ENCODE measurements at regions not wholly inside any gene's neighbourhood (a gene's known extent, or its start where the extent isn't known, plus 50 kb on each side); places are given as distances from the start of the nearest gene placed in this dataset.

GRCh38 chr1:232428786-232429530, 201.0 kb downstream of the SIPA1L2 start:
- CTCF ChIA-PET, result interaction anchor here (1.0 kb wide), 1 partner anchor 62 kb away, joined by 3 read pairs; no protein-coding TSS in a partner anchor

GRCh38 chr1:232428036-232428645, 201.8 kb downstream of the SIPA1L2 start:
- no peaks in the 10 kb centered on the region for H3K36me3 Mint-ChIP-seq (ENCODE audit: low read depth)
- H3K27ac Mint-ChIP-seq, result no peak overlapping the region
- DNase-seq, result no peak
- H3K27me3 Mint-ChIP-seq, result no peaks in the 10 kb centered on the region
- H3K4me1 Mint-ChIP-seq (ENCODE audit: low read depth), result no peaks in the 10 kb centered on the region
- H3K4me3 Mint-ChIP-seq, result no peak overlapping the region
- no peaks in the 10 kb centered on the region for H3K36me3 ChIP-seq (ENCODE audit: insufficient read depth, low read length)
- no peaks in the 10 kb centered on the region for H3K9me3 ChIP-seq (ENCODE audit: control insufficient read depth in 1 of 2, insufficient read depth in 1 of 2, low read length in 2 of 2)
- no peak for TF ChIP-seq CTCF (IDR thresholded peaks at IDR 0.05)
- H3K9me3 Mint-ChIP-seq, result no peaks in the 10 kb centered on the region
- no peak overlapping the region for H3K4me3 ChIP-seq (ENCODE audit: low read length)
- ATAC-seq (ENCODE audit: poor library complexity), result no peak
- no peaks in the 10 kb centered on the region for H3K4me1 ChIP-seq (ENCODE audit: insufficient read depth, low read length)
- no peak overlapping the region for H3K27ac ChIP-seq (ENCODE audit: low read depth in 1 of 2, low read length in 2 of 2)
- CTCF ChIA-PET, result interaction anchor here (0.6 kb wide), 1 partner anchor 27 kb away, joined by 3 read pairs; no protein-coding TSS in a partner anchor
- H3K27me3 ChIP-seq (ENCODE audit: control insufficient read depth in 1 of 2, insufficient read depth in 2 of 2, low read length in 2 of 2), result no peaks in the 10 kb centered on the region
- intact Hi-C loops (cut with DNase I, micrococcal nuclease), result no loop called here
- POLR2A ChIA-PET, result no interaction called here

More at GRCh38 chr1:232428786-232429530, 201.0 kb downstream of the SIPA1L2 start:
- Histone ChIP-seq H3K27ac (ENCODE audit: low read depth in 1 of 2, low read length in 2 of 2) (no peak overlapping the region), H3K9me3 (ENCODE audit: control insufficient read depth in 1 of 2, insufficient read depth in 1 of 2, low read length in 2 of 2) (no peaks in the 10 kb centered on the region), H3K4me3 (ENCODE audit: low read length) (no peak overlapping the region), H3K27me3 (ENCODE audit: control insufficient read depth in 1 of 2, insufficient read depth in 2 of 2, low read length in 2 of 2) (no peaks in the 10 kb centered on the region), H3K36me3 (ENCODE audit: insufficient read depth, low read length) (no peaks in the 10 kb centered on the region), H3K4me1 (ENCODE audit: insufficient read depth, low read length) (no peaks in the 10 kb centered on the region)
- DNase-seq (no peak), ATAC-seq (ENCODE audit: poor library complexity) (no peak)
- TF ChIP-seq CTCF (IDR thresholded peaks at IDR 0.05), result no peak
- Mint-ChIP-seq H3K36me3 (ENCODE audit: low read depth) (no peaks in the 10 kb centered on the region), H3K27ac (no peak overlapping the region), H3K4me1 (ENCODE audit: low read depth) (no peaks in the 10 kb centered on the region), H3K9me3 (no peaks in the 10 kb centered on the region), H3K27me3 (no peaks in the 10 kb centered on the region), H3K4me3 (no peak overlapping the region)
- intact Hi-C loops (cut with DNase I, micrococcal nuclease), result no loop called here
- POLR2A ChIA-PET, result no interaction called here

GRCh38 chr1:232426801-232427200, 203.1 kb downstream of the SIPA1L2 start:
- H3K4me3 Mint-ChIP-seq, result no peak overlapping the region
- CTCF ChIA-PET, result no interaction called here
- no peak for TF ChIP-seq CTCF (IDR thresholded peaks at IDR 0.05)

More at GRCh38 chr1:232426801-232427200, 203.1 kb downstream of the SIPA1L2 start:
- no peaks in the 10 kb centered on the region for H3K27me3 Mint-ChIP-seq
- POLR2A ChIA-PET, result no interaction called here
- H3K36me3 ChIP-seq (ENCODE audit: insufficient read depth, low read length), result no peaks in the 10 kb centered on the region
- no peaks in the 10 kb centered on the region for H3K4me1 ChIP-seq (ENCODE audit: insufficient read depth, low read length)
- ATAC-seq (ENCODE audit: poor library complexity), result no peak
- no peaks in the 10 kb centered on the region for H3K36me3 Mint-ChIP-seq (ENCODE audit: low read depth)
- no peaks in the 10 kb centered on the region for H3K27me3 ChIP-seq (ENCODE audit: control insufficient read depth in 1 of 2, insufficient read depth in 2 of 2, low read length in 2 of 2)
- no peak overlapping the region for H3K27ac ChIP-seq (ENCODE audit: low read depth in 1 of 2, low read length in 2 of 2)
- no peaks in the 10 kb centered on the region for H3K4me1 Mint-ChIP-seq (ENCODE audit: low read depth)
- no peaks in the 10 kb centered on the region for H3K9me3 Mint-ChIP-seq
- H3K4me3 ChIP-seq (ENCODE audit: low read length), result no peak overlapping the region
- no peak overlapping the region for H3K27ac Mint-ChIP-seq
- intact Hi-C loops (cut with DNase I, micrococcal nuclease), result no loop called here
- H3K9me3 ChIP-seq (ENCODE audit: control insufficient read depth in 1 of 2, insufficient read depth in 1 of 2, low read length in 2 of 2), result no peaks in the 10 kb centered on the region
- DNase-seq, result no peak
